Gastrocnemius medialis (tissue), 4 donors: ENCODE measurements at regions not wholly inside any gene's neighbourhood (a gene's known extent, or its start where the extent isn't known, plus 50 kb on each side); places are given as distances from the start of the nearest gene placed in this dataset.

Source experiments
- CTCF ChIP-seq, 5 experiments: fragments of 450-650 bp in 3 of 5; fragments of 200-600 bp in 2 of 5; sonication (generic) in 2 of 5; IDR thresholded peaks in 4 of 5; conservative IDR thresholded peaks in 1 of 5; 1 replicate in 4 of 5; 2 replicates in 1 of 5; pipeline ENCODE4 v1.5.1; 2016 to 2019; ENCODE audit warnings: antibody characterized with exemption in 5 of 5, mild to moderate bottlenecking in 3 of 5, moderate library complexity in 3 of 5
- POLR2A ChIP-seq, 2 donors: fragments of 450-650 bp; IDR thresholded peaks; one replicate each; pipeline ENCODE4 v1.6.1; 2017; ENCODE audit warnings: antibody characterized with exemption in 2 of 2, mild to moderate bottlenecking in 2 of 2, moderate library complexity in 2 of 2

DNA sequence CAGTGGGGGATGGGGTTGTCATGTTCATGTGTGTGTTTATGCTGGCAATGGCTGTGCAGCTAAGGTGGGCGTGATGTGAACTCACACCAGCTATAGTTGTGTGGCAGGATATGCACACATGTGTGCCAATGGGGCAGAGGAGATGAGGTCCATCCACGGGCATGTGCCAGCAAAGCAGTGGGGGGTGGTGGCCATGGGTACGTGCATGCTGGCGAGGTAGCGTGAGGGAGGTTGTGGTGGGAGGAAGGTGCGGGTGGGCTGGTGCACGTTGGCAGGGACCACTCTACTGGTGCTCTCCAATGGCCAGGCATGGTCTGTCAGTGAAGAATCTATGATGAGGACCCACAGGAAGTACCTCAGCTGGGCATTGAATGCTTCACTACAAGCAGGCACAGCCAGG, 567.5 kb upstream of the SORCS1 start:
- TF ChIP-seq CTCF (IDR thresholded peaks at IDR 0.05 in 4 of 5, conservative IDR thresholded peaks at IDR 0.05 in 1 of 5) (no peak), POLR2A (IDR thresholded peaks at IDR 0.05) (no peak)
